Natural killer cell treated with Interleukin-12 subunit alpha and Interleukin-12 subunit beta and Interleukin-15 and Interleukin-18, amount 100 ng/mL, for 72 hours (primary cell): ENCODE measurements at regions not wholly inside any gene's neighbourhood (a gene's known extent, or its start where the extent isn't known, plus 50 kb on each side); places are given as distances from the start of the nearest gene placed in this dataset.

Experiments used
- ATAC-seq, 2 donors: fragments of 150-1000 bp; cut with Tn5 transposase in 1 of 2; sonication (Bioruptor Pico), chemical (Tn5 transposase) in 1 of 2; 2 replicates each; pipeline ENCODE4 v1.10.0; 2021
- DNase-seq: peaks from one replicate; pipeline ENCODE4 v3.0.0; 2022; ENCODE audit warnings: low spot score
- H3K27ac Mint-ChIP-seq, 2 donors: 1 replicate in 1 of 2; 2 replicates in 1 of 2; pipeline ENCODE4 v1.8.0; 2022; ENCODE audit warnings: mixed read lengths in 2 of 2, mild to moderate bottlenecking in 1 of 2, moderate library complexity in 1 of 2
- H3K27me3 Mint-ChIP-seq, 2 donors: 1 replicate in 1 of 2; 2 replicates in 1 of 2; pipeline ENCODE4 v1.8.0; 2022; ENCODE audit warnings: mixed read lengths in 2 of 2
- H3K36me3 Mint-ChIP-seq: one replicate; pipeline ENCODE4 v1.8.0; 2022; ENCODE audit warnings: mixed read lengths
- H3K4me1 Mint-ChIP-seq, 2 donors: 1 replicate in 1 of 2; 2 replicates in 1 of 2; pipeline ENCODE4 v1.8.0; 2022; ENCODE audit warnings: low read depth in 2 of 2, mixed read lengths in 2 of 2, mild to moderate bottlenecking in 1 of 2
- H3K4me3 Mint-ChIP-seq: one replicate; pipeline ENCODE4 v1.8.0; 2022; ENCODE audit warnings: mixed read lengths
- H3K9me3 Mint-ChIP-seq: 2 replicates; pipeline ENCODE4 v1.8.0; 2022; ENCODE audit warnings: mixed read lengths

GRCh38 chr7:106813705-106814305 lies 51.3 kb upstream of the PIK3CG start:
- Mint-ChIP-seq H3K9me3 (no peaks in the 10 kb centered on the region), H3K27me3 (no peaks in the 10 kb centered on the region), H3K4me1 (peaks cover 14 to 19% of the 10 kb centered on the region in 2 donors), H3K4me3 (no peak overlapping the region), H3K27ac (no peak overlapping the region), H3K36me3 (no peaks in the 10 kb centered on the region)
- no peak for ATAC-seq
- DNase-seq = no peak

- Mint-ChIP-seq H3K27ac (no peak overlapping the region), H3K9me3 (no peaks in the 10 kb centered on the region), H3K27me3 (no peaks in the 10 kb centered on the region), H3K4me1 (peaks cover 14 to 19% of the 10 kb centered on the region in 2 donors), H3K36me3 (no peaks in the 10 kb centered on the region), H3K4me3 (no peak overlapping the region)
- ATAC-seq (no peak), DNase-seq (no peak)
Observed at GRCh38 chr7:106814887-106815286, 50.2 kb upstream of the PIK3CG start.
